ENCODE measurements at regions not wholly inside any gene's neighbourhood (a gene's known extent, or its start where the extent isn't known, plus 50 kb on each side); places are given as distances from the start of the nearest gene placed in this dataset.

GRCh38 chr11:15590132-15590531 lies 475.4 kb downstream of the INSC start:
- no peak for DNase-seq
- no CpG with 5 or more reads among the region's 1 CpG for WGBS (ENCODE audit: extremely low coverage, insufficient read length, low lambda C conversion rate)
- Histone ChIP-seq H2BK120ac (ENCODE audit: low read depth, low read length, poor library complexity, severe bottlenecking) (no peak overlapping the region), H3K14ac (ENCODE audit: insufficient read depth, low read length) (no peak overlapping the region), H2AFZ (ENCODE audit: low read length) (no peak overlapping the region), H2AK5ac (ENCODE audit: insufficient read length, low read length) (no peak overlapping the region), H2BK15ac (ENCODE audit: low read depth, low read length) (no peak overlapping the region), H2BK20ac (ENCODE audit: low read depth, low read length, poor library complexity, severe bottlenecking) (no peak overlapping the region), H4K8ac (replicated peaks; ENCODE audit: insufficient read length, low read depth, low read length) (no peak overlapping the region), H3K9me3 (ENCODE audit: control insufficient read depth, low read depth, low read length) (no peaks in the 10 kb centered on the region), H3T11ph (ENCODE audit: low read length) (no peak overlapping the region), H3K56ac (ENCODE audit: insufficient read length, low read depth, low read length) (no peak overlapping the region), H3K4me1 (ENCODE audit: insufficient read depth, low read length) (peaks cover 3% of the 10 kb centered on the region; the same call in 1 of the 2 replicates), H3K9ac (ENCODE audit: extremely low read depth, insufficient read length, low read length) (no peak overlapping the region), H3K27me3 (ENCODE audit: insufficient read depth, low read length) (no peaks in the 10 kb centered on the region), H3K79me1 (ENCODE audit: insufficient read depth, low read depth, low read length, poor library complexity, severe bottlenecking) (no peaks in the 10 kb centered on the region), H3K23me2 (ENCODE audit: insufficient read length, low read depth, low read length, poor library complexity, severe bottlenecking) (no peaks in the 10 kb centered on the region), H3K4me2 (ENCODE audit: insufficient read depth, insufficient read length, low read length) (no peak overlapping the region), H4K5ac (ENCODE audit: insufficient read length, low read depth, low read length) (no peak overlapping the region), H4K20me1 (ENCODE audit: control insufficient read depth, insufficient read depth, insufficient read length) (no peaks in the 10 kb centered on the region), H3K4ac (ENCODE audit: low read depth, low read length) (no peak overlapping the region), H4K91ac (ENCODE audit: insufficient read length, low read depth, low read length) (no peak overlapping the region), H2BK12ac (ENCODE audit: insufficient read length, low read depth, low read length) (no peak overlapping the region), H3K79me2 (ENCODE audit: insufficient read depth, low read length) (no peaks in the 10 kb centered on the region), H3K27ac (ENCODE audit: insufficient read length, low read depth, low read length) (no peak overlapping the region), H2BK5ac (ENCODE audit: insufficient read length, low read length) (no peak overlapping the region), H3K23ac (ENCODE audit: insufficient read length, low read depth, low read length) (no peak overlapping the region), H3K18ac (ENCODE audit: insufficient read length, low read depth, low read length) (no peak overlapping the region)
- H3K36me3 Mint-ChIP-seq (ENCODE audit: insufficient read depth in 1 of 3, low read depth in 3 of 3): peaks cover 0 to 4% (median 4%) of the 10 kb centered on the region in 3 experiments; a peak in 5 of 7 replicates
- no peak overlapping the region for H3K27ac Mint-ChIP-seq
- H3K4me1 Mint-ChIP-seq: peaks cover 8 to 12% of the 10 kb centered on the region in 2 experiments
- peaks cover 0 to 4% of the 10 kb centered on the region in 2 experiments; a peak in 2 of 5 replicates for H3K9me3 Mint-ChIP-seq
- no peak for TF ChIP-seq CTCF (conservative IDR thresholded peaks at IDR 0.05)
- no peak overlapping the region for H3K4me3 Mint-ChIP-seq
- H3K27me3 Mint-ChIP-seq (ENCODE audit: low read depth): no peaks in the 10 kb centered on the region; the same call in 1 of the 2 replicates

All from H9 (cell line).